HL-60 (cell line): ENCODE measurements at regions not wholly inside any gene's neighbourhood (a gene's known extent, or its start where the extent isn't known, plus 50 kb on each side); places are given as distances from the start of the nearest gene placed in this dataset.

Source experiments
- DNase-seq, 2 experiments: peaks; one replicate each; pipeline ENCODE4 v3.0.0-alpha.2; 2010 to 2020; ENCODE audit warnings: low read depth in 1 of 2, low spot score in 1 of 2
- H3K27ac ChIP-seq: fragments of 250-450 bp; sonication (Bioruptor Pico); replicated peaks from 2 replicates; pipeline ENCODE4 v1.5.1; 2020; ENCODE audit warnings: mild to moderate bottlenecking, moderate library complexity
- H3K27me3 ChIP-seq: fragments of 250-450 bp; sonication (Bioruptor Pico); 2 replicates; pipeline ENCODE4 v1.5.1; 2021; ENCODE audit warnings: mild to moderate bottlenecking, moderate library complexity; ENCODE audit not compliant: insufficient read depth, poor library complexity, severe bottlenecking
- H3K4me3 ChIP-seq: replicated peaks from 2 replicates; pipeline ENCODE4 v1.5.1; 2011; ENCODE audit warnings: mild to moderate bottlenecking, control low read depth, low read length; ENCODE audit not compliant: insufficient read depth
- CTCF ChIP-seq: IDR thresholded peaks from one replicate; pipeline ENCODE4 v1.5.1; 2011; ENCODE audit warnings: low read length, control low read depth, inconsistent platforms; ENCODE audit not compliant: insufficient read depth
- GABPA ChIP-seq: IDR thresholded peaks from 2 replicates; pipeline ENCODE4 v1.6.1; 2012; ENCODE audit warnings: low read depth
- POLR2AphosphoS5 ChIP-seq: IDR thresholded peaks from 2 replicates; pipeline ENCODE4 v1.6.1; 2012; ENCODE audit warnings: low read depth
- SPI1 ChIP-seq: IDR thresholded peaks from 2 replicates; pipeline ENCODE4 v1.6.1; 2012; ENCODE audit warnings: low read depth, mild to moderate bottlenecking, borderline replicate concordance
- TF ChIP-seq, protein P1 (sequence below): IDR thresholded peaks from 2 replicates; pipeline ENCODE4 v1.6.1; 2012; ENCODE audit warnings: low read depth; ENCODE audit not compliant: insufficient replicate concordance

GRCh38 chr13:23960566-23961156, 63.4 kb upstream of the C1QTNF9B start:
- Histone ChIP-seq H3K27me3 (peaks cover under 1% of the 10 kb centered on the region), H3K4me3 (no peak overlapping the region), H3K27ac (no peak overlapping the region)
- DNase-seq: peak in 1 of 2 experiments; percentile 23
- TF ChIP-seq SPI1 (no peak), POLR2AphosphoS5 (no peak), CTCF (peak; percentile 62)
- TF ChIP-seq, protein P1, sequence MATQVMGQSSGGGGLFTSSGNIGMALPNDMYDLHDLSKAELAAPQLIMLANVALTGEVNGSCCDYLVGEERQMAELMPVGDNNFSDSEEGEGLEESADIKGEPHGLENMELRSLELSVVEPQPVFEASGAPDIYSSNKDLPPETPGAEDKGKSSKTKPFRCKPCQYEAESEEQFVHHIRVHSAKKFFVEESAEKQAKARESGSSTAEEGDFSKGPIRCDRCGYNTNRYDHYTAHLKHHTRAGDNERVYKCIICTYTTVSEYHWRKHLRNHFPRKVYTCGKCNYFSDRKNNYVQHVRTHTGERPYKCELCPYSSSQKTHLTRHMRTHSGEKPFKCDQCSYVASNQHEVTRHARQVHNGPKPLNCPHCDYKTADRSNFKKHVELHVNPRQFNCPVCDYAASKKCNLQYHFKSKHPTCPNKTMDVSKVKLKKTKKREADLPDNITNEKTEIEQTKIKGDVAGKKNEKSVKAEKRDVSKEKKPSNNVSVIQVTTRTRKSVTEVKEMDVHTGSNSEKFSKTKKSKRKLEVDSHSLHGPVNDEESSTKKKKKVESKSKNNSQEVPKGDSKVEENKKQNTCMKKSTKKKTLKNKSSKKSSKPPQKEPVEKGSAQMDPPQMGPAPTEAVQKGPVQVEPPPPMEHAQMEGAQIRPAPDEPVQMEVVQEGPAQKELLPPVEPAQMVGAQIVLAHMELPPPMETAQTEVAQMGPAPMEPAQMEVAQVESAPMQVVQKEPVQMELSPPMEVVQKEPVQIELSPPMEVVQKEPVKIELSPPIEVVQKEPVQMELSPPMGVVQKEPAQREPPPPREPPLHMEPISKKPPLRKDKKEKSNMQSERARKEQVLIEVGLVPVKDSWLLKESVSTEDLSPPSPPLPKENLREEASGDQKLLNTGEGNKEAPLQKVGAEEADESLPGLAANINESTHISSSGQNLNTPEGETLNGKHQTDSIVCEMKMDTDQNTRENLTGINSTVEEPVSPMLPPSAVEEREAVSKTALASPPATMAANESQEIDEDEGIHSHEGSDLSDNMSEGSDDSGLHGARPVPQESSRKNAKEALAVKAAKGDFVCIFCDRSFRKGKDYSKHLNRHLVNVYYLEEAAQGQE: no peak

GRCh38 chr13:23963184-23963931, 66.1 kb upstream of the C1QTNF9B start:
- Histone ChIP-seq H3K27ac (no peak overlapping the region), H3K4me3 (no peak overlapping the region), H3K27me3 (no peaks in the 10 kb centered on the region)
- TF ChIP-seq, protein P1: no peak
- no peak for TF ChIP-seq SPI1
- no peak for TF ChIP-seq GABPA
- TF ChIP-seq CTCF: no peak
- TF ChIP-seq POLR2AphosphoS5: no peak
- DNase-seq: no peak

DNA sequence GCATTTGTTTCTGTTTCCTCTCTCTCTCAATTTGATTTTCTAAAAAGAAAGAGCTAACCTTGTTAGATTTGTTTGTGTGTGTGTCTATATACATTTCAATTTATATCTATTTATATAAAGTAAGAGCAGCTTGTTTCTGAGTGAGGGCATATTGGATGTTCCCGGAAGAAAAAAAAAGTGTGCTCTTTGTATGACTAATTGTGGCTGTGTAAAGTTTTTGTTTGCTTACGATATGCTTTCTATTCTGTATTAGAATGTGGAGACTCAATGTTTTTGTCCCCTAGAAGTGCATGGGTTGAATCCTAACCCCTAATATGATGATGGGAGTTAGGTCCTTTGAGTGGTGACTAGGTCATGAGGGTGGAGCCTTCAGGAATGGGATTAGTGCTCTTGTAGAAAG, 66.6 kb upstream of the C1QTNF9B start:
- H3K27ac ChIP-seq: no peak overlapping the region
- H3K27me3 ChIP-seq: no peaks in the 10 kb centered on the region
- TF ChIP-seq SPI1 (no peak), CTCF (no peak)
- TF ChIP-seq, protein P1: no peak
- no peak for DNase-seq
- H3K4me3 ChIP-seq: no peak overlapping the region
